ENCODE measurements at regions not wholly inside any gene's neighbourhood (a gene's known extent, or its start where the extent isn't known, plus 50 kb on each side); places are given as distances from the start of the nearest gene placed in this dataset.

- Histone ChIP-seq H3K4me3 (no peak overlapping the region), H3K4me1 (ENCODE audit: control insufficient read depth in 5 of 5, insufficient read depth in 5 of 5, low read length in 5 of 5) (no peaks in the 10 kb centered on the region), H3K27me3 (ENCODE audit: control insufficient read depth in 3 of 3, insufficient read depth in 3 of 3, low read length in 2 of 3) (no peaks in the 10 kb centered on the region), H3K36me3 (ENCODE audit: control insufficient read depth in 4 of 4, insufficient read depth in 4 of 4, low read length in 4 of 4) (no peaks in the 10 kb centered on the region), H3K9ac (ENCODE audit: insufficient read depth in 1 of 2, low read length in 2 of 2) (no peak overlapping the region), H3K27ac (ENCODE audit: low read depth in 1 of 2, low read length in 1 of 2) (no peak overlapping the region), H3K9me3 (ENCODE audit: control insufficient read depth in 4 of 4, insufficient read depth in 3 of 4, low read length in 3 of 4) (no peaks in the 10 kb centered on the region)
- no peak for DNase-seq
- TF ChIP-seq, protein P1, sequence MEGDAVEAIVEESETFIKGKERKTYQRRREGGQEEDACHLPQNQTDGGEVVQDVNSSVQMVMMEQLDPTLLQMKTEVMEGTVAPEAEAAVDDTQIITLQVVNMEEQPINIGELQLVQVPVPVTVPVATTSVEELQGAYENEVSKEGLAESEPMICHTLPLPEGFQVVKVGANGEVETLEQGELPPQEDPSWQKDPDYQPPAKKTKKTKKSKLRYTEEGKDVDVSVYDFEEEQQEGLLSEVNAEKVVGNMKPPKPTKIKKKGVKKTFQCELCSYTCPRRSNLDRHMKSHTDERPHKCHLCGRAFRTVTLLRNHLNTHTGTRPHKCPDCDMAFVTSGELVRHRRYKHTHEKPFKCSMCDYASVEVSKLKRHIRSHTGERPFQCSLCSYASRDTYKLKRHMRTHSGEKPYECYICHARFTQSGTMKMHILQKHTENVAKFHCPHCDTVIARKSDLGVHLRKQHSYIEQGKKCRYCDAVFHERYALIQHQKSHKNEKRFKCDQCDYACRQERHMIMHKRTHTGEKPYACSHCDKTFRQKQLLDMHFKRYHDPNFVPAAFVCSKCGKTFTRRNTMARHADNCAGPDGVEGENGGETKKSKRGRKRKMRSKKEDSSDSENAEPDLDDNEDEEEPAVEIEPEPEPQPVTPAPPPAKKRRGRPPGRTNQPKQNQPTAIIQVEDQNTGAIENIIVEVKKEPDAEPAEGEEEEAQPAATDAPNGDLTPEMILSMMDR (IDR thresholded peaks at IDR 0.05; ENCODE audit: control extremely low read depth, extremely low read depth): no peak
- WGBS, 2 donors: 28 to 40% methylated on average over 1 of the region's 1 CpG
- ATAC-seq (ENCODE audit: insufficient read depth, low FRiP score): no peak
Measured at GRCh38 chr21:27631471-27631870, 664.6 kb upstream of the ADAMTS5 start.

- H3K4me3 ChIP-seq: no peak overlapping the region
- ATAC-seq (ENCODE audit: insufficient read depth, low FRiP score): no peak
- no peaks in the 10 kb centered on the region for H3K27me3 ChIP-seq (ENCODE audit: control insufficient read depth in 3 of 3, insufficient read depth in 3 of 3, low read length in 2 of 3)
- H3K36me3 ChIP-seq (ENCODE audit: control insufficient read depth in 4 of 4, insufficient read depth in 4 of 4, low read length in 4 of 4): no peaks in the 10 kb centered on the region
- WGBS, 2 donors: 85 to 86% methylated on average over 1 of the region's 1 CpG
- TF ChIP-seq, protein P1 (IDR thresholded peaks at IDR 0.05; ENCODE audit: control extremely low read depth, extremely low read depth): no peak
- no peaks in the 10 kb centered on the region for H3K9me3 ChIP-seq (ENCODE audit: control insufficient read depth in 4 of 4, insufficient read depth in 3 of 4, low read length in 3 of 4)
- no peak for DNase-seq
- no peaks in the 10 kb centered on the region for H3K4me1 ChIP-seq (ENCODE audit: control insufficient read depth in 5 of 5, insufficient read depth in 5 of 5, low read length in 5 of 5)
- H3K9ac ChIP-seq (ENCODE audit: insufficient read depth in 1 of 2, low read length in 2 of 2): no peak overlapping the region
- no peak overlapping the region for H3K27ac ChIP-seq (ENCODE audit: low read depth in 1 of 2, low read length in 1 of 2)
Measured at GRCh38 chr21:27622631-27623030, 655.7 kb upstream of the ADAMTS5 start.

DNA sequence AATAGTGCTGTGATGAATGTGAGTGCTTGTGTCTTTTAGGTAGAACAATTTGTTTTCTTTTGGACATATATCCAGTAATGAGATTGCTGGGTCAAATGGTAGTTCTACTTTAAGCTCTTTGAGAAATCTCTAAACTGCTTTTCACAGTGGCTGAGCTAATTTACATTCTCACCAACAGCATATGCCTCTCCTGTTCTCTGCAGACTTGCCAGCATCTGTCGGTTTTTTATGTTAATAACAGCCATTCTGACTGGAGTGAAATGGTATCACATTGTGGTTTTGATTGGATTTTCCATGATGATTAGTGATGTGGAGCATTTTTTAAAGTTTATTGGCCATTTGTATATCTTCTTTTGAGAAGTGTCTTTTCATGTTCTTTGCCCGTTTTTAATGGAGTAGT lies 647.3 kb upstream of the ADAMTS5 start:
- Histone ChIP-seq H3K9me3 (ENCODE audit: control insufficient read depth in 4 of 4, insufficient read depth in 3 of 4, low read length in 3 of 4) (no peaks in the 10 kb centered on the region), H3K4me1 (ENCODE audit: control insufficient read depth in 5 of 5, insufficient read depth in 5 of 5, low read length in 5 of 5) (no peaks in the 10 kb centered on the region), H3K4me3 (no peak overlapping the region), H3K36me3 (ENCODE audit: control insufficient read depth in 4 of 4, insufficient read depth in 4 of 4, low read length in 4 of 4) (no peaks in the 10 kb centered on the region), H3K9ac (ENCODE audit: insufficient read depth in 1 of 2, low read length in 2 of 2) (no peak overlapping the region), H3K27me3 (ENCODE audit: control insufficient read depth in 3 of 3, insufficient read depth in 3 of 3, low read length in 2 of 3) (no peaks in the 10 kb centered on the region), H3K27ac (ENCODE audit: low read depth in 1 of 2, low read length in 1 of 2) (no peak overlapping the region)
- TF ChIP-seq, protein P1 (IDR thresholded peaks at IDR 0.05; ENCODE audit: control extremely low read depth, extremely low read depth): no peak
- WGBS, 2 donors: 84 to 85% methylated on average over 2 of the region's 2 CpGs
- ATAC-seq (ENCODE audit: insufficient read depth, low FRiP score) (no peak), DNase-seq (no peak)

GRCh38 chr21:27606422-27606821 lies 639.5 kb upstream of the ADAMTS5 start:
- Histone ChIP-seq H3K36me3 (ENCODE audit: control insufficient read depth in 4 of 4, insufficient read depth in 4 of 4, low read length in 4 of 4) (no peaks in the 10 kb centered on the region), H3K4me1 (ENCODE audit: control insufficient read depth in 5 of 5, insufficient read depth in 5 of 5, low read length in 5 of 5) (no peaks in the 10 kb centered on the region), H3K27ac (ENCODE audit: low read depth in 1 of 2, low read length in 1 of 2) (no peak overlapping the region), H3K4me3 (no peak overlapping the region), H3K9ac (ENCODE audit: insufficient read depth in 1 of 2, low read length in 2 of 2) (no peak overlapping the region), H3K27me3 (ENCODE audit: control insufficient read depth in 3 of 3, insufficient read depth in 3 of 3, low read length in 2 of 3) (no peaks in the 10 kb centered on the region), H3K9me3 (ENCODE audit: control insufficient read depth in 4 of 4, insufficient read depth in 3 of 4, low read length in 3 of 4) (peaks cover 0 to 4% (median 1%) of the 10 kb centered on the region in 4 donors)
- DNase-seq (no peak), ATAC-seq (ENCODE audit: insufficient read depth, low FRiP score) (no peak)
- TF ChIP-seq, protein P1 (IDR thresholded peaks at IDR 0.05; ENCODE audit: control extremely low read depth, extremely low read depth): no peak
- WGBS, 2 donors: 90 to 98% methylated on average over 9 of the region's 9 CpGs

Data from lung (tissue), 11 donors.